Activated CD8-positive, alpha-beta memory T cell treated with anti-CD3 and anti-CD28 coated beads, Interleukin-2, amount 50 U/mL, for 24 hours (primary cell): ENCODE measurements at regions not wholly inside any gene's neighbourhood (a gene's known extent, or its start where the extent isn't known, plus 50 kb on each side); places are given as distances from the start of the nearest gene placed in this dataset.
"Not testable (repeated sequence)": the region's sequence is repeated elsewhere in the genome, so short reads cannot be mapped to it uniquely, and the experiment has no call there.

ENCODE experiments used
- DNase-seq: peaks from one replicate; pipeline ENCODE4 v3.0.0-alpha.2; 2020; ENCODE audit errors: extremely low read depth

DNA sequence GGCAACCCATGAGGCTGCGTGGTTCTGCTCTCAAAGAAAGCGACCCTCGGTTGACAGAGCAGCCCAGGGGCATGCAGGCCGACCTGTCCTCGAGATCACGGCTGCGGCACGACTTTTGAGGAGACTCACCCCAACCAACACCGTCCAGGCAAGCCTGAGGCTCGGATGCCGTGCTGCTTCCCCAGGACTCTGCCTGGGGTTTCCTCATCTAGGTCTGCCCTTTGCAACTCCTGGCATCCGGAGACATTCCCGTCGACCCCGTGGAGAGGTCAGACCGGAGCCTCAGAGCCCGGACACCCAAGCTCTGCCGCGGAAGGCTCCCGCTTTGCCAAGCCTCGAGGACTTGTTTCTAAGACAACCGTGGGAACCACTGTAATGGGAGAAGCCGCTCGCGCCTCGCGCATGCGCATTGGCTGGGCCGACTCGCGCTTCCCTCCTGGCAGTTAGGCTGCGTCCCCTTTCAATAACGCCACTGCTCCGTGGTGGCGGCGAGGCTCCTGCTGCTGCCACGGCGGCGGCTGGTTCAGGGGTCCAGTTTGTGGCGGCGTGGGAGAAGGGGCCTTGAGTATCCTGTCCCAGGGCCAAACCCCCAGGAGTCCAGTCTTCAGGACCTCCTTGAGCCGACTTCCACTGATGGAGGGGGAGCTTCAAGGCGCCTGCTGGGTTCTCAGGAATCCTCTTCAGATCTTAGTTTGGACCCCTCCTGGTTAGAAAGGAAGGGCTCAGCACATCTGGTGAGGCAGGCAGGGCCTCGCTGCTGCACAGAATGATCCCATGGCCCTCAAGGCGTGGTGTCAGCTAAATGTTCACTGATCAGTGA is 101.7 kb upstream of the ZNF337 start:
- not testable (repeated sequence) for DNase-seq

DNA sequence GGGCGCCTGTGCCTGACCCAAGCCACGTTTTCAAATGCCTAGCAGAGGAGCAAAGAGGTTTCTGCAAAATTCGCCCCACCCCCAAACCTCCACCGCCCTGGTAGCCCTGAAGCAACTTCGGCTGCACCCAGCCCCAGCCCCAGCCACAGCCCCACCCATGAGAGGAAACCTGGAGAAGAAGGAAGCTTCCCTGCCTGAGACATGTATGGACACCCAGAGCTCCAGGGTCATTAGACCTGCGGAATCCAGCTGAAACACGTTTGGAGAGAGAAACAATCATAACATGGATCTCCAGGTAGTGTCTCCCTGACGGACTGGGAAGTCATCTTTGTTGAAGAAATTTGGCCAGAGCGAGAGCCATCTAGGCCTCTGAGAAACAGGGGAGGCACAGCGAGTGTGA is 100.4 kb upstream of the ZNF337 start:
- not testable (repeated sequence) for DNase-seq

DNA sequence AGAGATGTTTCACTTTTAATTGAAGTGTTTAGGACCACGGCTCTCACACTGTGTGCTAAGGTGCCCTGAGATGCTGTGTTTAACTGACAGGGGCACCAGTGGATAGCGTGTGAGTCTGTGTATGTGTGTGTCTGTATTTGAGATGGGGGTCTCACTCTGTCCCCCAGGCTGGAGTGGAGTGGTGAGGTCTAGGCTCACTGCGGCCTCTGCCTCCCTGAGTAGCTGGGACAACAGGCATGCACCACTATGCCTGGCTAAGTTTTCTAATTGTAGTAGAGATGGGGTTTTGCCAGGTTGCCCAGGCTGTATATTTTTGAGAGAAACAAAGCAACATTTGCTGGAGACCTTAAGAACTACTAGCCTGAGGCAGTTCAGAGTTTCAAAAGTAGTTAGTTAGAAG is 80.6 kb upstream of the ZNF337 start:
- not testable (repeated sequence) for DNase-seq

DNA sequence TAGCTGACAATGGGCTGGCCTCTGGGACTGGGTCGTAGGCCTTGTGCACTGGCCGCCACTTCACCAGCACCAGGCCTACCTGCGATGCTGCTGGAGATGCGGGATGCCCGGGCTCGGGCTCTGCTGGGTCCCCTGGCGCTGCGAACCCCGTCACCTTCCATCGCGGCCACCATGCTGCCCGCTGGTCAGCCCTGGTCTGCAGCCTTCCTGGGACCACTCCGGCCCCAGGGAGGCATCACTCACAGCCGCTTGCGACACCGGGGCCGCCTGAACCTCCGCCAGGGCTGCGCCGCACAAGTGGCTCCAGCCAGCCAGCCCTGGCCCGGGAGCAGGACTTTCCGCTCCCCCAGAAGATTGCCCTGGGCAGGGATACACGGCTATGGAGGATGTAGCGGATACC is 78.1 kb upstream of the ZNF337 start:
- DNase-seq, result not testable (repeated sequence)

DNA sequence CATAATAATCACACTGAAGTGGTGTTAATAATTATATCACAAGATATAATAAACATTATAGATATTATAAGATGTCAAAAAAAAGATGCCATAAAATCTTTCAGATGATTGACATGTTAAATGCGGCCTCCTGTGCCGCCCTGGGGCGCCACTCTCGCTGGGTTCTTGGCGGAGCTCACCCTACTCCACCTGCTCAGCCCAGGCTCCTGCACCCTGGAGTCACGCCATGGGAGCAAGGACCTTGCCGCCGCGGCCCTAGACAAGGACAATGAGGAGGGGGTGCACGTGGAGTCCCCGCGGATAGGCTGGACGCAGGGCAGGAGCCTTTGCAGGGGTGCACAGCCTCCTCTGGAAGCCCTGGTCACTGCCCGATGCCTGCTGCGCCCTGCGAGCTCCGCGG is 77.5 kb upstream of the ZNF337 start:
- DNase-seq, result not testable (repeated sequence)

DNA sequence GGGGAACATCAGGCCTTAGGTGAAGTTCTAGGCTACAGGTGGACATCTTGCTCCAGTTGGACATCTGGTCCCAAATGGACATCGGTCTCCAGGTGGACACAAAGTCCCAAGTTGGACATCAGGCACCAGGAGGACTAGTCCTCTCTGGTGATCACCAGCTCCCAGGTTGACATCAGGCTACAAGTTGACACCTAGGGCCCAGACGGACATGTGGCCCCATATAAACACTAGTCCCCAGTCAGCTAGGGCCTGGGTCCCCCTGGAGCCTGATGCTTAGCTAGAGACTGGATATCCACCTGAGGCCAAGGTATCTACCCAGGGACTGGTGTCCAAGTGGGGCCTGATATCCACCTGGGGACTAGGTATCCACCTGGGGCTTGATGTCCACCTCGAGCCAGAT is 75.8 kb upstream of the ZNF337 start:
- DNase-seq, result not testable (repeated sequence)

DNA sequence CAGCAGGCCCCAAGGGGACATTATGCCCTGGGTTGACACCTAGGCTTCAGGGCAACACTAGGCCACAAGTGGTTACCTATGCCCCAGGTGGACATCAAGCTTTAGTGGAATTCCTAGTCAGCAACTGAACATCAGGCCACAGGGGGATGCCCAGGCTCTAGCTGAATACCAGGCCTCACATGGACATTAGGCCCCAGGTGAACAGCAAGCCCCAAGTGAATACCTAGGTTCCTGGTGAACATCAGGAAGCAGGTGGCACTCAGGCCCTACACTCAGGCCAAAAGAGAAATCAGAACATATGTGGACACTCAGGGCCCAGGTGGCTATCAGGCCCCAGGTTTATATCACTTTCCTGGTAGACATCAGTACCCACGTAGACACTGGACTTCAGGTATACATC is 75.2 kb upstream of the ZNF337 start:
- not testable (repeated sequence) for DNase-seq

DNA sequence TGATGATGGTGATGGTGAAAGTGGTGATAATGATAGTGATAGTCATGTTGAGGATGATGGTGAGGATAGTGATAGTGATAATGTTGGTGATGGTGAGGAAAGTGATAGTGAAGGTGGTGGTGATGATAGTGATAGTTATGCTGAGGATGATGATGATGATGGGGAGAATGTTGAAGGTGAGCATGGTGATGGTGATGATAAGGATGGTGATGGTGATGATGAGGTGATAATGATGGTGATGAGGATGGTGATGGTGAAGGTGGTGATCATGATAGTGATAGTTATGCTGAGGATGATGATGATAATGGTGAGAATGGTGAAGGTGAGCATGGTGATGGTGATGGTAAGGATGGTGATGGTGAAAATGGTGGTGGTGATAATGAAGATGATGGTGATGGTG is 64.9 kb upstream of the ZNF337 start:
- no peak for DNase-seq

DNA sequence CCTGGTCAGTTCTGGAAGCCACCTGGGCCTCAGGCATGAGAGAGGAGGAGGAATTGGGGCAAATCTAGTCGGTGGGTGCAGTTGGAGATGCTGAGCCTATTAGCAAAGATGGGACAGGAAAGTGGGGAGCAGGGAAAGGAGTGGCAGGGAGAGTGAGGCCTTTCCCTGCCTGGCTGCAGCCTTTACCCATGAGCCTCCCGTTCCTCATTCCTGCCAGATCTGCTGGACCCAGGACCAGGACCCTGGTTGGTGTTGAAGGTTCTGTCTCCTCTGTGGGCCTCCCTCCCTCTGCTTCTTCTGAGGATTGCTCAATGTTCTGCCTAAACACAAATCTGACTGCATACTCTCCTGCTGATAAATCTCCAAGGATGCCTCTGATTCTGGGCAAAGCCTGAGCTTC is 64.4 kb upstream of the ZNF337 start:
- DNase-seq, result not testable (repeated sequence)

DNA sequence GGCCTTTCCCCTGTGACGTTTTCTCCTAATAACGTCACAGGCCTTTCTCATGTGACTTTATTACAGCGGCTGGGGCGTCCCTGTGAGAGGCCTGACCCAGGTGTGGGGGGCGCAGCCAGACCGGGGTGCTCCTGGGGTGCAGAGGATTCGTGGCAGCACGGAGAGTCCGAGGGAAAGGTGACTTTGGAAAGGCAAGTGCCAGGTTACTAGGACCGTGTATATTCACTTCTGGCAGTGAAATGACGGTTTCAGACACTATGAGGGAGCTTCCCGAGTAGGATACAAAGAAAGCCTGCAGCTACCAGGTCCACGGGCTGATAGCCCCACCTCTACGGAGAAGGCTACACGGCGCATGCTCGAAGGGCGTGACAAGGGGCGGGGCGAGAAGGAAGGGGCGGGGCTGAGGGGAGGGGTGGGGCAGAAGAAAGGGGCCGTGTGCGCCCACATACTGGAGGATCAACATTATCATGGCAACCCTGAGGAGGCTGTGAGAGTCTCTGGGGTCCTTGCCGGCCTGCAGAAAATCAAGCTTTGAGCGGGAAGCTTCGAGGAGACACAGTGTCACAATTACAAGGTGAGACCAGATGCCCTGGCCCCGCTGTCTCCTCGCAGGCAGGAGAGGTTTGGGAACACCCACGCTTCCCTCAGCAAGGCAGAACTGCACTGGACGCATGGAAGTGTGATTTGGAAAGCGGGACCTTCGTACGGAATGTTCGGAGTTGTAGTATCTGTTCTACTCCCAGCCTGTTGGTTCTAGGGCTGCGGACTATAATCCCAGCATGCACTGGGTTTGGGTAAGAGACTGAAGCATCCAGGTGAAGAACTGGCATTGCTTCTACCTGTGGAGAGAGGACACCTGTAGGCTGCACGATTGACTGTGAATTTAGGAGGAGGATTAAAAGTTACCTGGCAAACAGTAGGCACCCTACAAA is 54.4 kb upstream of the ZNF337 start:
- DNase-seq, result peak; percentile 12

DNA sequence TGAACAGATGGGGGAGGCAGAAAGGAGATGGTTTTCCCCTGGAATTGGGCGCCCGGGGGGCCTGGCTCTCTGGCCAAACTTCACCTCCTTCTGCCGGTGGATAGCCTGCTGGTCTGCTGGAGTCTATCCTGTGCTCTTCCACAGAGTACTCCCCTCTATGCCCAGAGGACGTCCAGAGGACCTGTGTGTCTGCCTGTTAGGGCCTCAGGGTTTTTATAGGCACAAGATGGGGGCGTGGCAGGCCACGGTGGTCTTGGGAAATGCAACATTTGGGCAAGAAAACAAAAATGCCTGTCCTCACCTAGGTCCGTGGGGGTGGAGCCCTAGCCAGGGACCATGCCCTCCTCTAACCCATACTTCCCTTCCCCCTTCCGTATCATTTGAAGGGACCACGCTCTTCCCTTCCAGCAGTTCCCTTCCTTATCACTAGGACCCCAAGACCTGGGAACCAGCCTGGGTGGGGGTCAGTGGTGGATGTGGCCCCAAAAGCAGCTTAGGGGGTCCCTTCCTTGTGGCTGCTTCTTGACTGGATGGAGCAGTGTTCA is 53.6 kb upstream of the ZNF337 start:
- DNase-seq, result no peak

DNA sequence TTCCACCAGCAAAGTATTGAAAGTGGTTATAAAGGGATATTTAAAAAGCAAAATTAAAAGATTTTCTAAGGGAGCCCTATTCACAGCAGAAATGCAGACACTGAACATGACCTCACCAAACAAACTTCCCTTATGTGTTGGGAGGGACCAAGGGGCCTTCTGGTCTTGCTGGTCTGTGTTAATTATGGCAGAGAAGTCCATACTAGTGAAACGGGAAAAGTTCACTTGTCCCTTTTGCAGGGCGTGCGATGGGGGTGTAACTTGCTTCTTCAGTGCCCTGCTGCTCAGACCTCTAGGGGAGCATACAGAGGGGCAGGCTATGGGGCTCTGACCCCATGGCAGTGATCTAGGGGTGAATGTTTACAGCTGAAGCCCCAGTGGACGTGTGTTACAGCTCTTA is 53.0 kb upstream of the ZNF337 start:
- no peak for DNase-seq
